MM.1S (cell line): ENCODE measurements at regions not wholly inside any gene's neighbourhood (a gene's known extent, or its start where the extent isn't known, plus 50 kb on each side); places are given as distances from the start of the nearest gene placed in this dataset.

ENCODE experiments used
- EZH2phosphoT487 ChIP-seq: fragments of 300-600 bp; sonication (generic); IDR thresholded peaks from 2 replicates; pipeline ENCODE4 v1.6.1; 2018; ENCODE audit warnings: antibody characterized with exemption, low read length
- TF ChIP-seq, protein P1 (sequence below): fragments of 300-600 bp; sonication (generic); IDR thresholded peaks from 2 replicates; pipeline ENCODE4 v1.5.1; 2016; ENCODE audit warnings: antibody characterized with exemption, low read length, mixed read lengths

DNA sequence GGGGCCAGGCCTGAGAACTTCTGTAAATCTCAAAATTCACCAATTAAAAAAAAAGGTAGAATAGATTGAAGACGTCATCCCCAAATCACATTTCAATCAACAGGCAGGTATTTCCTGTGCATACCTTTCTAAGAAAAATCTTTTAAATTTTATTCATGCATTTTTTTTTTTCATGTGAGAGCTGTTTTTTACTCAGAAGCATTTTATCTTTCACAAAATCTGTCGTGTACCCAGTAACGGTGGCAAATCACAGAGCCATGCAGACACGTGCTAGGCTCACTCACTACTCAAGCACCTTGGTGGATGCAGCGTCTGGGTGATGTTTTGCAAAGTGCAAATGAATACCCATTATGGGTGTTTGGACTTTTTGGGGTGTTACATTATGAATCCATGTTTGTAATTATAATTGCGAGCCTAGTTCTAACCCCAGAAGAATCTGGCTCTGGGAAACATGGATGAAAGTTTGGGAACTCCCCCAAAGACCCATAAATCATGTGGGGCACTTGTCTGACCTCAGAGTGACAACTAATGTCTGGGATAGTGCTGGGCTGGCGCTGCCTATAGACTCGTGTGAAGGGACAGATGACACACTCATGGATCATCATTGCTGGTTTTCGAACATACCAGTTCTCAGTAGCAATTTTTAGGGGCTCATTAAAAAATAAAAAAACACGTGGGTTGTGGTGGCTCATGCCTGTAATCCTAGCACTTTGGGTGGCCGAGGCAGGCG lies 335.2 kb downstream of the LPIN1 start:
- TF ChIP-seq EZH2phosphoT487 = no peak
- TF ChIP-seq, protein P1, sequence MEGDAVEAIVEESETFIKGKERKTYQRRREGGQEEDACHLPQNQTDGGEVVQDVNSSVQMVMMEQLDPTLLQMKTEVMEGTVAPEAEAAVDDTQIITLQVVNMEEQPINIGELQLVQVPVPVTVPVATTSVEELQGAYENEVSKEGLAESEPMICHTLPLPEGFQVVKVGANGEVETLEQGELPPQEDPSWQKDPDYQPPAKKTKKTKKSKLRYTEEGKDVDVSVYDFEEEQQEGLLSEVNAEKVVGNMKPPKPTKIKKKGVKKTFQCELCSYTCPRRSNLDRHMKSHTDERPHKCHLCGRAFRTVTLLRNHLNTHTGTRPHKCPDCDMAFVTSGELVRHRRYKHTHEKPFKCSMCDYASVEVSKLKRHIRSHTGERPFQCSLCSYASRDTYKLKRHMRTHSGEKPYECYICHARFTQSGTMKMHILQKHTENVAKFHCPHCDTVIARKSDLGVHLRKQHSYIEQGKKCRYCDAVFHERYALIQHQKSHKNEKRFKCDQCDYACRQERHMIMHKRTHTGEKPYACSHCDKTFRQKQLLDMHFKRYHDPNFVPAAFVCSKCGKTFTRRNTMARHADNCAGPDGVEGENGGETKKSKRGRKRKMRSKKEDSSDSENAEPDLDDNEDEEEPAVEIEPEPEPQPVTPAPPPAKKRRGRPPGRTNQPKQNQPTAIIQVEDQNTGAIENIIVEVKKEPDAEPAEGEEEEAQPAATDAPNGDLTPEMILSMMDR = no peak
